WTC11 (cell line): ENCODE measurements at regions not wholly inside any gene's neighbourhood (a gene's known extent, or its start where the extent isn't known, plus 50 kb on each side); places are given as distances from the start of the nearest gene placed in this dataset.

Source experiments
- ATAC-seq: fragments of 200-7000 bp; cut with Tn5 transposase; 2 replicates; pipeline ENCODE4 v1.10.0; 2021; ENCODE audit warnings: mild to moderate bottlenecking, moderate library complexity
- CTCF ChIA-PET: fragments of 300-600 bp; sonication (Branson Sonifier 250); formaldehyde crosslinking; loops from one replicate; lab custom pipeline; 2021; ENCODE audit warnings: antibody characterized with exemption; lab: Charles Lee
- POLR2A ChIA-PET: fragments of 350-600 bp; sonication (Branson Sonifier 250); formaldehyde crosslinking; loops from one replicate; lab custom pipeline; 2021; ENCODE audit warnings: antibody characterized with exemption; lab: Charles Lee
- DNase-seq: peaks from one replicate; pipeline ENCODE4 v3.0.0; 2021; ENCODE audit warnings: low spot score
- H3K27ac Mint-ChIP-seq: 2 replicates; pipeline ENCODE4 v1.8.0; 2021; ENCODE audit warnings: mixed read lengths
- H3K27me3 Mint-ChIP-seq: 2 replicates; pipeline ENCODE4 v1.8.0; 2021; ENCODE audit warnings: low read depth, mild to moderate bottlenecking, moderate library complexity, mixed read lengths
- H3K36me3 Mint-ChIP-seq: 2 replicates; pipeline ENCODE4 v1.8.0; 2021; ENCODE audit warnings: mixed read lengths
- H3K4me1 Mint-ChIP-seq: 2 replicates; pipeline ENCODE4 v1.8.0; 2022; ENCODE audit warnings: mixed read lengths
- H3K4me3 Mint-ChIP-seq: 2 replicates; pipeline ENCODE4 v1.8.0; 2021; ENCODE audit warnings: mild to moderate bottlenecking, moderate library complexity, mixed read lengths
- H3K9me3 Mint-ChIP-seq: 2 replicates; pipeline ENCODE4 v1.8.0; 2021; ENCODE audit warnings: mixed read lengths
- ELF4 ChIP-seq: sonication (generic); formaldehyde crosslinking; IDR thresholded peaks from 2 replicates; pipeline ENCODE4 v1.8.1; 2022; ENCODE audit warnings: low read depth, mild to moderate bottlenecking, moderate library complexity, missing genetic modification reagents
- GABPB1 ChIP-seq: sonication (generic); formaldehyde crosslinking; IDR thresholded peaks from 2 replicates; pipeline ENCODE4 v1.8.1; 2023; ENCODE audit warnings: mild to moderate bottlenecking, missing genetic modification reagents
- IRF1 ChIP-seq: sonication (generic); formaldehyde crosslinking; IDR thresholded peaks from 2 replicates; pipeline ENCODE4 v1.8.0; 2023; ENCODE audit warnings: missing genetic modification reagents
- JUN ChIP-seq: sonication (generic); formaldehyde crosslinking; IDR thresholded peaks from 2 replicates; pipeline ENCODE4 v1.8.0; 2023; ENCODE audit warnings: mild to moderate bottlenecking, missing genetic modification reagents
- KAT7 ChIP-seq: sonication (generic); formaldehyde crosslinking; IDR thresholded peaks from 2 replicates; pipeline ENCODE4 v1.8.1; 2023; ENCODE audit warnings: missing genetic modification reagents, mild to moderate bottlenecking, borderline replicate concordance
- SMAD4 ChIP-seq: sonication (generic); formaldehyde crosslinking; IDR thresholded peaks from 2 replicates; pipeline ENCODE4 v1.8.0; 2022; ENCODE audit warnings: mild to moderate bottlenecking, missing genetic modification reagents
- SP1 ChIP-seq: sonication (generic); formaldehyde crosslinking; conservative IDR thresholded peaks from 2 replicates; pipeline ENCODE4 v1.8.1; 2022; ENCODE audit warnings: missing genetic modification reagents
- STAT6 ChIP-seq: sonication (generic); formaldehyde crosslinking; conservative IDR thresholded peaks from 2 replicates; pipeline ENCODE4 v1.8.1; 2023; ENCODE audit warnings: mild to moderate bottlenecking, low read depth, missing genetic modification reagents, moderate library complexity
- TP53 ChIP-seq: sonication (generic); formaldehyde crosslinking; IDR thresholded peaks from 2 replicates; pipeline ENCODE4 v1.8.1; 2023; ENCODE audit warnings: mild to moderate bottlenecking, missing genetic modification reagents
- ZNF121 ChIP-seq: sonication (generic); formaldehyde crosslinking; IDR thresholded peaks from 2 replicates; pipeline ENCODE4 v1.8.0; 2023; ENCODE audit warnings: missing genetic modification reagents
- ZNF219 ChIP-seq: sonication (generic); formaldehyde crosslinking; IDR thresholded peaks from 2 replicates; pipeline ENCODE4 v1.8.0; 2023; ENCODE audit warnings: missing genetic modification reagents, mild to moderate bottlenecking, borderline replicate concordance
- ZNF232 ChIP-seq: sonication (generic); formaldehyde crosslinking; IDR thresholded peaks from 2 replicates; pipeline ENCODE4 v1.8.0; 2022; ENCODE audit warnings: mild to moderate bottlenecking, missing genetic modification reagents
- TF ChIP-seq, protein P1 (sequence below): sonication (generic); formaldehyde crosslinking; IDR thresholded peaks from 2 replicates; pipeline ENCODE4 v1.8.1; 2023; ENCODE audit warnings: mild to moderate bottlenecking, missing genetic modification reagents
- TF ChIP-seq, protein P2 (sequence below): sonication (generic); formaldehyde crosslinking; IDR thresholded peaks from 2 replicates; pipeline ENCODE4 v1.8.1; 2023; ENCODE audit warnings: mild to moderate bottlenecking, moderate library complexity, missing genetic modification reagents
- TF ChIP-seq, protein P3 (sequence below): sonication (generic); formaldehyde crosslinking; IDR thresholded peaks from 2 replicates; pipeline ENCODE4 v1.8.1; 2022; ENCODE audit warnings: low read depth, mild to moderate bottlenecking, moderate library complexity, missing genetic modification reagents, borderline replicate concordance
- TF ChIP-seq, protein P4 (sequence below): sonication (generic); formaldehyde crosslinking; IDR thresholded peaks from 2 replicates; pipeline ENCODE4 v1.8.1; 2023; ENCODE audit warnings: mild to moderate bottlenecking, missing genetic modification reagents, moderate library complexity
- TF ChIP-seq, protein P5 (sequence below): sonication (generic); formaldehyde crosslinking; IDR thresholded peaks from 2 replicates; pipeline ENCODE4 v1.8.1; 2023; ENCODE audit warnings: mild to moderate bottlenecking, missing genetic modification reagents, moderate library complexity
- TF ChIP-seq, protein P6 (sequence below): fragments of 250-450 bp; sonication (Bioruptor Pico); IDR thresholded peaks from 2 replicates; pipeline ENCODE4 v1.9.0; 2021; ENCODE audit warnings: mild to moderate bottlenecking, borderline replicate concordance

DNA sequence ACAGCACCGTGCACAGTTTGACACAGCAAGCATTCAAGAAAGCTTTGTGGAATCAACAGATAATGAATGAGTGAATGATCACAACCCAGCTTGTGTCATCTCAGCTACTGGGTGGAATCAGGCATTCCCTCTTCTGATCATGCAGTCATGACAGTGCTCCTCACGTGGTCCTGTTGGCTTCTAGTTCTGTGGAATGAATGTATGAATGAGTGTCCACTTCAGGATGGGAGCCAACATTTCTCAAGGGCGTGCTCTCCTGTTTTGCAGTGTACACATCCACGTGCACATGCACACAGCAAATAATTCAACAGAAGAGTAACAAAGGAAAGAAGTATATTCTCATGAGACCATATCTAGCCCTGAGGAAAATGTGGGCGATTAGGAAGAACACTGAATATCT lies 133.1 kb upstream of the NPVF start:
- H3K27ac Mint-ChIP-seq: no peak overlapping the region
- TF ChIP-seq ZNF121: no peak
- TF ChIP-seq, protein P1, sequence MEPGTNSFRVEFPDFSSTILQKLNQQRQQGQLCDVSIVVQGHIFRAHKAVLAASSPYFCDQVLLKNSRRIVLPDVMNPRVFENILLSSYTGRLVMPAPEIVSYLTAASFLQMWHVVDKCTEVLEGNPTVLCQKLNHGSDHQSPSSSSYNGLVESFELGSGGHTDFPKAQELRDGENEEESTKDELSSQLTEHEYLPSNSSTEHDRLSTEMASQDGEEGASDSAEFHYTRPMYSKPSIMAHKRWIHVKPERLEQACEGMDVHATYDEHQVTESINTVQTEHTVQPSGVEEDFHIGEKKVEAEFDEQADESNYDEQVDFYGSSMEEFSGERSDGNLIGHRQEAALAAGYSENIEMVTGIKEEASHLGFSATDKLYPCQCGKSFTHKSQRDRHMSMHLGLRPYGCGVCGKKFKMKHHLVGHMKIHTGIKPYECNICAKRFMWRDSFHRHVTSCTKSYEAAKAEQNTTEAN: no peak
- TF ChIP-seq, protein P2, sequence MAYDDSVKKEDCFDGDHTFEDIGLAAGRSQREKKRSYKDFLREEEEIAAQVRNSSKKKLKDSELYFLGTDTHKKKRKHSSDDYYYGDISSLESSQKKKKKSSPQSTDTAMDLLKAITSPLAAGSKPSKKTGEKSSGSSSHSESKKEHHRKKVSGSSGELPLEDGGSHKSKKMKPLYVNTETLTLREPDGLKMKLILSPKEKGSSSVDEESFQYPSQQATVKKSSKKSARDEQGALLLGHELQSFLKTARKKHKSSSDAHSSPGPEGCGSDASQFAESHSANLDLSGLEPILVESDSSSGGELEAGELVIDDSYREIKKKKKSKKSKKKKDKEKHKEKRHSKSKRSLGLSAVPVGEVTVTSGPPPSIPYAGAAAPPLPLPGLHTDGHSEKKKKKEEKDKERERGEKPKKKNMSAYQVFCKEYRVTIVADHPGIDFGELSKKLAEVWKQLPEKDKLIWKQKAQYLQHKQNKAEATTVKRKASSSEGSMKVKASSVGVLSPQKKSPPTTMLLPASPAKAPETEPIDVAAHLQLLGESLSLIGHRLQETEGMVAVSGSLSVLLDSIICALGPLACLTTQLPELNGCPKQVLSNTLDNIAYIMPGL (CRISPR knock-in tag): no peak
- no peak for TF ChIP-seq GABPB1 (CRISPR knock-in tag)
- no peak for TF ChIP-seq KAT7 (CRISPR knock-in tag)
- TF ChIP-seq JUN (CRISPR knock-in tag): no peak
- TF ChIP-seq SMAD4 (CRISPR knock-in tag): no peak
- TF ChIP-seq ZNF232: no peak
- TF ChIP-seq, protein P3, sequence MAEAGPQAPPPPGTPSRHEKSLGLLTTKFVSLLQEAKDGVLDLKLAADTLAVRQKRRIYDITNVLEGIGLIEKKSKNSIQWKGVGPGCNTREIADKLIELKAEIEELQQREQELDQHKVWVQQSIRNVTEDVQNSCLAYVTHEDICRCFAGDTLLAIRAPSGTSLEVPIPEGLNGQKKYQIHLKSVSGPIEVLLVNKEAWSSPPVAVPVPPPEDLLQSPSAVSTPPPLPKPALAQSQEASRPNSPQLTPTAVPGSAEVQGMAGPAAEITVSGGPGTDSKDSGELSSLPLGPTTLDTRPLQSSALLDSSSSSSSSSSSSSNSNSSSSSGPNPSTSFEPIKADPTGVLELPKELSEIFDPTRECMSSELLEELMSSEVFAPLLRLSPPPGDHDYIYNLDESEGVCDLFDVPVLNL (CRISPR knock-in tag): no peak
- TF ChIP-seq, protein P4, sequence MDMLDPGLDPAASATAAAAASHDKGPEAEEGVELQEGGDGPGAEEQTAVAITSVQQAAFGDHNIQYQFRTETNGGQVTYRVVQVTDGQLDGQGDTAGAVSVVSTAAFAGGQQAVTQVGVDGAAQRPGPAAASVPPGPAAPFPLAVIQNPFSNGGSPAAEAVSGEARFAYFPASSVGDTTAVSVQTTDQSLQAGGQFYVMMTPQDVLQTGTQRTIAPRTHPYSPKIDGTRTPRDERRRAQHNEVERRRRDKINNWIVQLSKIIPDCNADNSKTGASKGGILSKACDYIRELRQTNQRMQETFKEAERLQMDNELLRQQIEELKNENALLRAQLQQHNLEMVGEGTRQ (CRISPR knock-in tag): no peak
- TF ChIP-seq TP53 (CRISPR knock-in tag): no peak
- TF ChIP-seq IRF1 (CRISPR knock-in tag): no peak
- TF ChIP-seq, protein P5, sequence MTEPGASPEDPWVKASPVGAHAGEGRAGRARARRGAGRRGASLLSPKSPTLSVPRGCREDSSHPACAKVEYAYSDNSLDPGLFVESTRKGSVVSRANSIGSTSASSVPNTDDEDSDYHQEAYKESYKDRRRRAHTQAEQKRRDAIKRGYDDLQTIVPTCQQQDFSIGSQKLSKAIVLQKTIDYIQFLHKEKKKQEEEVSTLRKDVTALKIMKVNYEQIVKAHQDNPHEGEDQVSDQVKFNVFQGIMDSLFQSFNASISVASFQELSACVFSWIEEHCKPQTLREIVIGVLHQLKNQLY: no peak
- TF ChIP-seq, protein P6, sequence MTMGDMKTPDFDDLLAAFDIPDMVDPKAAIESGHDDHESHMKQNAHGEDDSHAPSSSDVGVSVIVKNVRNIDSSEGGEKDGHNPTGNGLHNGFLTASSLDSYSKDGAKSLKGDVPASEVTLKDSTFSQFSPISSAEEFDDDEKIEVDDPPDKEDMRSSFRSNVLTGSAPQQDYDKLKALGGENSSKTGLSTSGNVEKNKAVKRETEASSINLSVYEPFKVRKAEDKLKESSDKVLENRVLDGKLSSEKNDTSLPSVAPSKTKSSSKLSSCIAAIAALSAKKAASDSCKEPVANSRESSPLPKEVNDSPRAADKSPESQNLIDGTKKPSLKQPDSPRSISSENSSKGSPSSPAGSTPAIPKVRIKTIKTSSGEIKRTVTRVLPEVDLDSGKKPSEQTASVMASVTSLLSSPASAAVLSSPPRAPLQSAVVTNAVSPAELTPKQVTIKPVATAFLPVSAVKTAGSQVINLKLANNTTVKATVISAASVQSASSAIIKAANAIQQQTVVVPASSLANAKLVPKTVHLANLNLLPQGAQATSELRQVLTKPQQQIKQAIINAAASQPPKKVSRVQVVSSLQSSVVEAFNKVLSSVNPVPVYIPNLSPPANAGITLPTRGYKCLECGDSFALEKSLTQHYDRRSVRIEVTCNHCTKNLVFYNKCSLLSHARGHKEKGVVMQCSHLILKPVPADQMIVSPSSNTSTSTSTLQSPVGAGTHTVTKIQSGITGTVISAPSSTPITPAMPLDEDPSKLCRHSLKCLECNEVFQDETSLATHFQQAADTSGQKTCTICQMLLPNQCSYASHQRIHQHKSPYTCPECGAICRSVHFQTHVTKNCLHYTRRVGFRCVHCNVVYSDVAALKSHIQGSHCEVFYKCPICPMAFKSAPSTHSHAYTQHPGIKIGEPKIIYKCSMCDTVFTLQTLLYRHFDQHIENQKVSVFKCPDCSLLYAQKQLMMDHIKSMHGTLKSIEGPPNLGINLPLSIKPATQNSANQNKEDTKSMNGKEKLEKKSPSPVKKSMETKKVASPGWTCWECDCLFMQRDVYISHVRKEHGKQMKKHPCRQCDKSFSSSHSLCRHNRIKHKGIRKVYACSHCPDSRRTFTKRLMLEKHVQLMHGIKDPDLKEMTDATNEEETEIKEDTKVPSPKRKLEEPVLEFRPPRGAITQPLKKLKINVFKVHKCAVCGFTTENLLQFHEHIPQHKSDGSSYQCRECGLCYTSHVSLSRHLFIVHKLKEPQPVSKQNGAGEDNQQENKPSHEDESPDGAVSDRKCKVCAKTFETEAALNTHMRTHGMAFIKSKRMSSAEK (CRISPR knock-in tag): no peak
- H3K4me3 Mint-ChIP-seq: no peak overlapping the region
- H3K9me3 Mint-ChIP-seq: peaks cover 10% of the 10 kb centered on the region
- ChIA-PET CTCF (no interaction called here), POLR2A (no interaction called here)
- H3K27me3 Mint-ChIP-seq: no peaks in the 10 kb centered on the region; the same call in 1 of the 2 replicates
- no peaks in the 10 kb centered on the region for H3K36me3 Mint-ChIP-seq
- peaks cover 8% of the 10 kb centered on the region for H3K4me1 Mint-ChIP-seq
- DNase-seq: no peak
- no peak for ATAC-seq

- H3K36me3 Mint-ChIP-seq: no peaks in the 10 kb centered on the region
- H3K27ac Mint-ChIP-seq: no peak overlapping the region
- H3K9me3 Mint-ChIP-seq: peaks cover 10% of the 10 kb centered on the region
- no peak overlapping the region for H3K4me3 Mint-ChIP-seq
- no peak for DNase-seq
- ChIA-PET CTCF (no interaction called here), POLR2A (no interaction called here)
- no peaks in the 10 kb centered on the region; the same call in 1 of the 2 replicates for H3K27me3 Mint-ChIP-seq
- peaks cover 8% of the 10 kb centered on the region for H3K4me1 Mint-ChIP-seq
- no peak for ATAC-seq
- TF ChIP-seq STAT6 (CRISPR knock-in tag): no peak
- TF ChIP-seq SP1 (CRISPR knock-in tag): no peak
- TF ChIP-seq, protein P1: no peak
- no peak for TF ChIP-seq ELF4
- no peak for TF ChIP-seq IRF1 (CRISPR knock-in tag)
- TF ChIP-seq ZNF219 (CRISPR knock-in tag): no peak
These were observed 133.6 kb upstream of the NPVF start for GRCh38 chr7:25361863-25362262.
